MG63 (cell line): ENCODE measurements at regions not wholly inside any gene's neighbourhood (a gene's known extent, or its start where the extent isn't known, plus 50 kb on each side); places are given as distances from the start of the nearest gene placed in this dataset.
"Not testable (repeated sequence)": the region's sequence is repeated elsewhere in the genome, so short reads cannot be mapped to it uniquely, and the experiment has no call there.

Experiments
- DNase-seq: peaks from one replicate; pipeline ENCODE4 v3.0.0-alpha.2; 2020
- H3K27me3 ChIP-seq: fragments of 250-450 bp; sonication (Bioruptor Pico); 2 replicates; pipeline ENCODE4 v1.5.1; 2020; ENCODE audit warnings: mild to moderate bottlenecking, moderate library complexity
- H3K36me3 ChIP-seq: fragments of 250-450 bp; sonication (Bioruptor Pico); 2 replicates; pipeline ENCODE4 v1.5.1; 2020; ENCODE audit warnings: mild to moderate bottlenecking, moderate library complexity
- H3K4me3 ChIP-seq: fragments of 250-450 bp; sonication (Bioruptor Pico); 2 replicates; pipeline ENCODE4 v1.5.1; 2020; ENCODE audit warnings: mild to moderate bottlenecking, moderate library complexity
- H3K9me3 ChIP-seq: fragments of 250-450 bp; sonication (Bioruptor Pico); 2 replicates; pipeline ENCODE4 v1.5.1; 2020; ENCODE audit warnings: mild to moderate bottlenecking, moderate library complexity

GRCh38 chr4:77501240-77501639 is 104.4 kb upstream of the CXCL13 start:
- DNase-seq: no peak
- Histone ChIP-seq H3K27me3 (no peaks in the 10 kb centered on the region), H3K36me3 (no peaks in the 10 kb centered on the region), H3K9me3 (no peaks in the 10 kb centered on the region), H3K4me3 (no peak overlapping the region)

- H3K4me3 ChIP-seq: no peak overlapping the region
- no peaks in the 10 kb centered on the region for H3K9me3 ChIP-seq
- no peak for DNase-seq
Measured at GRCh38 chr4:77501851-77502250, 103.8 kb upstream of the CXCL13 start.

GRCh38 chr4:77504407-77504806 is 101.2 kb upstream of the CXCL13 start:
- H3K36me3 ChIP-seq: no peaks in the 10 kb centered on the region
- H3K4me3 ChIP-seq: no peak overlapping the region
- no peak for DNase-seq
- no peaks in the 10 kb centered on the region for H3K27me3 ChIP-seq
- H3K9me3 ChIP-seq: no peaks in the 10 kb centered on the region

More at GRCh38 chr4:77501851-77502250, 103.8 kb upstream of the CXCL13 start:
- Histone ChIP-seq H3K27me3 (no peaks in the 10 kb centered on the region), H3K36me3 (no peaks in the 10 kb centered on the region)

GRCh38 chr4:77505275-77505957 is 100.2 kb upstream of the CXCL13 start:
- no peaks in the 10 kb centered on the region for H3K36me3 ChIP-seq
- H3K4me3 ChIP-seq: no peak overlapping the region
- DNase-seq: no peak
- no peaks in the 10 kb centered on the region for H3K9me3 ChIP-seq
- no peaks in the 10 kb centered on the region for H3K27me3 ChIP-seq

GRCh38 chr4:77505958-77506319 is 99.7 kb upstream of the CXCL13 start:
- H3K9me3 ChIP-seq: no peaks in the 10 kb centered on the region
- H3K4me3 ChIP-seq: no peak overlapping the region
- DNase-seq: no peak

GRCh38 chr4:77510367-77510766 is 95.3 kb upstream of the CXCL13 start:
- no peak for DNase-seq
- Histone ChIP-seq H3K4me3 (no peak overlapping the region), H3K27me3 (no peaks in the 10 kb centered on the region), H3K36me3 (no peaks in the 10 kb centered on the region), H3K9me3 (no peaks in the 10 kb centered on the region)

More at GRCh38 chr4:77505958-77506319, 99.7 kb upstream of the CXCL13 start:
- no peaks in the 10 kb centered on the region for H3K36me3 ChIP-seq
- no peaks in the 10 kb centered on the region for H3K27me3 ChIP-seq

- Histone ChIP-seq H3K27me3 (no peaks in the 10 kb centered on the region), H3K9me3 (no peaks in the 10 kb centered on the region), H3K36me3 (no peaks in the 10 kb centered on the region), H3K4me3 (no peak overlapping the region)
- no peak for DNase-seq
Measured at GRCh38 chr4:77525538-77525937, 80.1 kb upstream of the CXCL13 start.

GRCh38 chr4:77527900-77528299 is 77.7 kb upstream of the CXCL13 start:
- not testable (repeated sequence) for DNase-seq, H3K36me3 ChIP-seq, H3K27me3 ChIP-seq, H3K9me3 ChIP-seq, H3K4me3 ChIP-seq

- no peaks in the 10 kb centered on the region for H3K27me3 ChIP-seq
- H3K9me3 ChIP-seq: no peaks in the 10 kb centered on the region
- no peak for DNase-seq
- no peaks in the 10 kb centered on the region for H3K36me3 ChIP-seq
- no peak overlapping the region for H3K4me3 ChIP-seq
Measured at GRCh38 chr4:77538144-77538543, 67.5 kb upstream of the CXCL13 start.

GRCh38 chr4:77538574-77539157 is 67.0 kb upstream of the CXCL13 start:
- Histone ChIP-seq H3K9me3 (no peaks in the 10 kb centered on the region), H3K27me3 (no peaks in the 10 kb centered on the region), H3K36me3 (no peaks in the 10 kb centered on the region), H3K4me3 (no peak overlapping the region)
- DNase-seq: peak; percentile 3
